ENCODE measurements at regions not wholly inside any gene's neighbourhood (a gene's known extent, or its start where the extent isn't known, plus 50 kb on each side); places are given as distances from the start of the nearest gene placed in this dataset.

DNA sequence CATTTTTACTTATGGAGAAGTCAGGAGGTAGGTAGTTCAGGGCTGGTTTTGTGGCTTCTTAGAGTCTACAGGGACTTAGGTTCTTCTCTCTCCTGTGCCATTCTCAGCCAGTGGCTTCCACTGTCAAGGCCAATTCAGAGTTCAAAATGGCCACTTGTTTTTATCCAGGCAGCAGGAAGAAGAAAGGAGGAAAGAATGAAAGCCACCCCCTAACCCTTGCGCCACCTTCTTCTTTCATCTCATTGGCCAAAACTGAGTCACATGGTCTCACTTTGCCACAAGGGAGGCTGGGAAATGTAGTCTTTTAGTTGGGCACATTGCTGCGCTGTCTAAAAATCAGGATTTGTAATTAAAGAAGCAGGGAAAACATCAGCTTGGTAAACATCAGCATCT, 60.8 kb upstream of the MED9 start:
- peaks cover 0 to 8% of the 10 kb centered on the region in 2 donors for H3K9me3 ChIP-seq (replicated peaks in 1 of 2; ENCODE audit: control insufficient read depth in 1 of 2, insufficient read depth in 1 of 2, low read length in 2 of 2)
- no peaks in the 10 kb centered on the region for H4K20me1 ChIP-seq (ENCODE audit: insufficient read depth, low read length)
- peak; percentile 49 to 61 (median 58) for DNase-seq
- H2AFZ ChIP-seq (ENCODE audit: insufficient read depth, low read depth, low read length, poor library complexity, severe bottlenecking) = peak overlapping the region; percentile 62
- Mint-ChIP-seq H3K27ac (peak overlapping the region in 6 of 7 donors; percentile 20 to 86 (median 63)), H3K27me3 (ENCODE audit: low read depth in 3 of 3) (peaks cover 0 to 6% (median 3%) of the 10 kb centered on the region in 3 donors), H3K4me3 (no peak overlapping the region), H3K4me1 (peaks cover 16% of the 10 kb centered on the region), H3K9me3 (peaks cover 0 to 19% (median 8%) of the 10 kb centered on the region in 7 donors), H3K36me3 (no peaks in the 10 kb centered on the region)
- TF ChIP-seq, protein P1, sequence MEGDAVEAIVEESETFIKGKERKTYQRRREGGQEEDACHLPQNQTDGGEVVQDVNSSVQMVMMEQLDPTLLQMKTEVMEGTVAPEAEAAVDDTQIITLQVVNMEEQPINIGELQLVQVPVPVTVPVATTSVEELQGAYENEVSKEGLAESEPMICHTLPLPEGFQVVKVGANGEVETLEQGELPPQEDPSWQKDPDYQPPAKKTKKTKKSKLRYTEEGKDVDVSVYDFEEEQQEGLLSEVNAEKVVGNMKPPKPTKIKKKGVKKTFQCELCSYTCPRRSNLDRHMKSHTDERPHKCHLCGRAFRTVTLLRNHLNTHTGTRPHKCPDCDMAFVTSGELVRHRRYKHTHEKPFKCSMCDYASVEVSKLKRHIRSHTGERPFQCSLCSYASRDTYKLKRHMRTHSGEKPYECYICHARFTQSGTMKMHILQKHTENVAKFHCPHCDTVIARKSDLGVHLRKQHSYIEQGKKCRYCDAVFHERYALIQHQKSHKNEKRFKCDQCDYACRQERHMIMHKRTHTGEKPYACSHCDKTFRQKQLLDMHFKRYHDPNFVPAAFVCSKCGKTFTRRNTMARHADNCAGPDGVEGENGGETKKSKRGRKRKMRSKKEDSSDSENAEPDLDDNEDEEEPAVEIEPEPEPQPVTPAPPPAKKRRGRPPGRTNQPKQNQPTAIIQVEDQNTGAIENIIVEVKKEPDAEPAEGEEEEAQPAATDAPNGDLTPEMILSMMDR (IDR thresholded peaks at IDR 0.05) = no peak
- WGBS (ENCODE audit: insufficient coverage) = no CpG with 5 or more reads among the region's 2 CpGs
- no peaks in the 10 kb centered on the region for H3K36me3 ChIP-seq (replicated peaks in 1 of 2; ENCODE audit: control insufficient read depth in 1 of 2, insufficient read depth in 2 of 2, low read length in 2 of 2)
- peaks cover 11 to 12% of the 10 kb centered on the region in 2 donors for H3K4me1 ChIP-seq (ENCODE audit: control insufficient read depth in 1 of 2, insufficient read depth in 2 of 2, low read length in 2 of 2)
- no peaks in the 10 kb centered on the region for H3K27me3 ChIP-seq (ENCODE audit: control insufficient read depth in 2 of 2, insufficient read depth in 2 of 2, low read length in 2 of 2)
- intact Hi-C loops (cut with micrococcal nuclease) = no loop called here
- no peak overlapping the region for H3K4me2 ChIP-seq (replicated peaks; ENCODE audit: extremely low read depth, low read length, poor library complexity, severe bottlenecking)
- H3K79me2 ChIP-seq (ENCODE audit: insufficient read depth, low read length) = no peaks in the 10 kb centered on the region
- H3K9ac ChIP-seq (ENCODE audit: insufficient read depth, low read length, poor library complexity, severe bottlenecking) = no peak overlapping the region
- peak overlapping the region in 1 of 3 experiments; percentile 19 for H3K4me3 ChIP-seq (replicated peaks in 1 of 3; ENCODE audit: low read depth in 2 of 3, low read length in 3 of 3)
- peak overlapping the region in 1 of 2 donors; percentile 53 for H3K27ac ChIP-seq (ENCODE audit: low read depth in 1 of 2, low read length in 2 of 2)

DNA sequence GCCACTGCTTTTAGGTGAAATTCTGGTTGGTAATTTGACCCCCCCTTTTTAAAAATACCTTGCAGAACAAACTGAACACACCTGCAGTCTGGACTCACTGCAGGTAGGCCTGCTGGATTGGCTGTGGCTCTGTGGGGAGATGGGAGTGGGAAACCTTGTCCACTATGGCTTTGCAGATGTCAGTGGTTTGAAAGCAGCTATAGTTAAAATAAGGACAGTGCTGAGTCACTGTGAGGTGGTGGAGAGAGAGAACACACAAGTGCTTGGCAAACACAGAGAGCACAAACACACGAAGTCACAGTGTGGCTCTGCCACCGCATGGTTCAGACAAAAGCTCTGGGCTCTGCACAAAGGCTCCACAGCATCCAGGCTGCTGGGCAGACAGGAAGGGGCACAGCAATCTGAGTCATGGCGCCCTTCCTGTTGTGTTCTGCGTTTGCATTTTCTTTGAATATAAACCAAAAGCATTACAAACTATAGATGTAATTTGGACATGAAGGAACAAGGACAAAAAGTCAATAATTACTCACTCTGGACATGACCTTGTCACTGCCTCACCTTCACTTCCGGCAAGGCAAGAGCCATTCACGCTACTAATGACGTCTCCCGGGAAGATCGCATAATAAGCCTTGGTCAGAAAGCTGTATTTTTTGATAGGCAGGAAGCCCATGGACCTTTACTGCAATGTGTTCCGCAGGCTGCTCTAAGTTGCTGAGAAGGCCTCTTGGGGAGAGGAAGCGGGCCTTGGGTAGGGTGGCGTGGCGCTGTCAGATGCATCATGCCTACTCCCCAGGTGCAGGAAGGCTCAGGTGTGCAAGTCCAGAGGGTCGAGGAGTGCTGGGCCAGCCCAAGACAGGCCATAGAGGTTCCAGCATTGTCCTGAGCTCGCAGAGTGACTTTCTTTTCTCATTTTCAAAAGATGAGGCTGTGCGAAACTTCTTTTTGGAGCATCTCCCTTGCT, 60.1 kb upstream of the MED9 start:
- intact Hi-C loops (cut with micrococcal nuclease) = no loop called here
- H3K79me2 ChIP-seq (ENCODE audit: insufficient read depth, low read length) = no peaks in the 10 kb centered on the region
- TF ChIP-seq, protein P1 (IDR thresholded peaks at IDR 0.05) = no peak
- H3K9ac ChIP-seq (ENCODE audit: insufficient read depth, low read length, poor library complexity, severe bottlenecking) = no peak overlapping the region
- Mint-ChIP-seq H3K9me3 (peaks cover 0 to 19% (median 8%) of the 10 kb centered on the region in 7 donors), H3K36me3 (no peaks in the 10 kb centered on the region), H3K27me3 (ENCODE audit: low read depth in 3 of 3) (peaks cover 0 to 8% (median 3%) of the 10 kb centered on the region in 3 donors), H3K4me3 (peak overlapping the region in 1 of 2 donors; percentile 14), H3K4me1 (peaks cover 16% of the 10 kb centered on the region), H3K27ac (peak overlapping the region in 6 of 7 donors; percentile 20 to 86 (median 76))
- H4K20me1 ChIP-seq (ENCODE audit: insufficient read depth, low read length) = no peaks in the 10 kb centered on the region
- no peaks in the 10 kb centered on the region for H3K27me3 ChIP-seq (ENCODE audit: control insufficient read depth in 2 of 2, insufficient read depth in 2 of 2, low read length in 2 of 2)
- 78% methylated on average over 14 of the region's 16 CpGs for WGBS (ENCODE audit: insufficient coverage)
- peak overlapping the region; percentile 62 for H2AFZ ChIP-seq (ENCODE audit: insufficient read depth, low read depth, low read length, poor library complexity, severe bottlenecking)
- peak; percentile 44 to 66 (median 58) for DNase-seq
- H3K4me3 ChIP-seq (replicated peaks in 1 of 3; ENCODE audit: low read depth in 2 of 3, low read length in 3 of 3) = peak overlapping the region in 1 of 3 experiments; percentile 19
- peaks cover 0 to 11% of the 10 kb centered on the region in 2 donors for H3K9me3 ChIP-seq (replicated peaks in 1 of 2; ENCODE audit: control insufficient read depth in 1 of 2, insufficient read depth in 1 of 2, low read length in 2 of 2)
- peak overlapping the region in 1 of 2 donors; percentile 53 for H3K27ac ChIP-seq (ENCODE audit: low read depth in 1 of 2, low read length in 2 of 2)
- peaks cover 11 to 12% of the 10 kb centered on the region in 2 donors for H3K4me1 ChIP-seq (ENCODE audit: control insufficient read depth in 1 of 2, insufficient read depth in 2 of 2, low read length in 2 of 2)
- H3K36me3 ChIP-seq (replicated peaks in 1 of 2; ENCODE audit: control insufficient read depth in 1 of 2, insufficient read depth in 2 of 2, low read length in 2 of 2) = no peaks in the 10 kb centered on the region
- no peak overlapping the region for H3K4me2 ChIP-seq (replicated peaks; ENCODE audit: extremely low read depth, low read length, poor library complexity, severe bottlenecking)

Data from CD14-positive monocyte (primary cell).